ENCODE measurements at regions not wholly inside any gene's neighbourhood (a gene's known extent, or its start where the extent isn't known, plus 50 kb on each side); places are given as distances from the start of the nearest gene placed in this dataset.

- Histone ChIP-seq H3K27ac (ENCODE audit: extremely low read length, insufficient read depth, low read length) (no peak overlapping the region), H2AFZ (ENCODE audit: low read length) (no peak overlapping the region), H3K4me2 (ENCODE audit: low read depth, low read length) (no peak overlapping the region), H3K4me3 (replicated peaks in 1 of 3; ENCODE audit: insufficient read depth in 1 of 3, low read depth in 2 of 3, low read length in 3 of 3) (no peak overlapping the region), H3K9ac (ENCODE audit: insufficient read depth, low read depth, low read length) (no peak overlapping the region), H3K79me2 (ENCODE audit: insufficient read depth, low read length) (no peaks in the 10 kb centered on the region), H3K36me3 (replicated peaks in 1 of 2; ENCODE audit: control insufficient read depth in 1 of 2, insufficient read depth in 2 of 2, low read length in 2 of 2) (no peaks in the 10 kb centered on the region), H3K4me1 (ENCODE audit: insufficient read depth, low read length) (no peaks in the 10 kb centered on the region), H3K9me3 (ENCODE audit: low read length) (no peaks in the 10 kb centered on the region), H4K20me1 (ENCODE audit: insufficient read depth, low read length) (no peaks in the 10 kb centered on the region), H3K27me3 (ENCODE audit: control insufficient read depth in 1 of 2, insufficient read depth in 2 of 2, low read length in 2 of 2) (no peaks in the 10 kb centered on the region)
- no peak for FAIRE-seq
- ChIA-PET POLR2A (no interaction called here), CTCF (ENCODE audit: low intra/inter-chr PET ratio, low total read pairs) (no interaction called here)
- DNase-seq (ENCODE audit: low spot score): no peak
- no peak for TF ChIP-seq RXRB (CRISPR knock-in tag; IDR thresholded peaks at IDR 0.05; ENCODE audit: borderline replicate concordance)
- TF ChIP-seq NFE2L2 (IDR thresholded peaks at IDR 0.05; ENCODE audit: low read length): no peak
- TF ChIP-seq WIZ (CRISPR knock-in tag; IDR thresholded peaks at IDR 0.05): no peak
- TF ChIP-seq TCF12 (IDR thresholded peaks at IDR 0.05): no peak
- TF ChIP-seq TCF12 (CRISPR knock-in tag; IDR thresholded peaks at IDR 0.05): no peak
- TF ChIP-seq SMYD3 (CRISPR knock-in tag; IDR thresholded peaks at IDR 0.05): no peak
- no peak for TF ChIP-seq RNF219 (CRISPR knock-in tag; IDR thresholded peaks at IDR 0.05)
- no peak for TF ChIP-seq ADNP (CRISPR knock-in tag; IDR thresholded peaks at IDR 0.05)
- TF ChIP-seq ZNF225 (CRISPR knock-in tag; IDR thresholded peaks at IDR 0.05): no peak
- intact Hi-C loops (cut with micrococcal nuclease; ENCODE audit: unreplicated experiment) (no loop called here), in situ Hi-C loops (cut with HindIII; ENCODE audit: extremely low pct_ligation_motif_present, low pct_unique_long_range_greater_than_20kb) (no loop called here)
- no TSS peak for BruUV-seq (replicated peaks)
- 34% methylated on average over 2 of the region's 2 CpGs for WGBS (ENCODE audit: low lambda C conversion rate)
- ATAC-seq: no peak
These were observed 104.3 kb upstream of the PSMD7 start for GRCh38 chr16:74192281-74192797.

- Histone ChIP-seq H4K20me1 (ENCODE audit: insufficient read depth, low read length) (no peaks in the 10 kb centered on the region), H3K27me3 (ENCODE audit: control insufficient read depth in 1 of 2, insufficient read depth in 2 of 2, low read length in 2 of 2) (no peaks in the 10 kb centered on the region), H3K9me3 (ENCODE audit: low read length) (no peaks in the 10 kb centered on the region), H3K27ac (ENCODE audit: extremely low read length, insufficient read depth, low read length) (no peak overlapping the region), H3K4me1 (ENCODE audit: insufficient read depth, low read length) (no peaks in the 10 kb centered on the region), H3K36me3 (replicated peaks in 1 of 2; ENCODE audit: control insufficient read depth in 1 of 2, insufficient read depth in 2 of 2, low read length in 2 of 2) (no peaks in the 10 kb centered on the region), H3K79me2 (ENCODE audit: insufficient read depth, low read length) (no peaks in the 10 kb centered on the region), H2AFZ (ENCODE audit: low read length) (no peak overlapping the region), H3K4me3 (replicated peaks in 1 of 3; ENCODE audit: insufficient read depth in 1 of 3, low read depth in 2 of 3, low read length in 3 of 3) (no peak overlapping the region), H3K9ac (ENCODE audit: insufficient read depth, low read depth, low read length) (no peak overlapping the region), H3K4me2 (ENCODE audit: low read depth, low read length) (no peak overlapping the region)
- CTCF ChIA-PET (ENCODE audit: low intra/inter-chr PET ratio, low total read pairs): no interaction called here
- intact Hi-C loops (cut with micrococcal nuclease; ENCODE audit: unreplicated experiment) (no loop called here), in situ Hi-C loops (cut with HindIII; ENCODE audit: extremely low pct_ligation_motif_present, low pct_unique_long_range_greater_than_20kb) (no loop called here)
- no peak for ATAC-seq
- BruUV-seq (replicated peaks): no TSS peak
- DNase-seq (ENCODE audit: low spot score): no peak
- no peak for FAIRE-seq
- POLR2A ChIA-PET: no interaction called here
- TF ChIP-seq EHMT2 (IDR thresholded peaks at IDR 0.05; ENCODE audit: borderline replicate concordance, low read depth, low read length): no peak
- no peak for TF ChIP-seq ZUFSP (CRISPR knock-in tag; IDR thresholded peaks at IDR 0.05; ENCODE audit: borderline replicate concordance)
- no peak for TF ChIP-seq HNRNPL (IDR thresholded peaks at IDR 0.05; ENCODE audit: low read depth, low read length)
- no peak for TF ChIP-seq ATRX (CRISPR knock-in tag; IDR thresholded peaks at IDR 0.05; ENCODE audit: borderline replicate concordance)
- no peak for TF ChIP-seq TFDP2 (CRISPR knock-in tag; IDR thresholded peaks at IDR 0.05)
These were observed 106.3 kb upstream of the PSMD7 start for GRCh38 chr16:74190292-74190691.

Measured in HepG2 (cell line).